A549 (cell line): ENCODE measurements at regions not wholly inside any gene's neighbourhood (a gene's known extent, or its start where the extent isn't known, plus 50 kb on each side); places are given as distances from the start of the nearest gene placed in this dataset.

Experiments used
- ATAC-seq, 2 experiments: fragments of 200-7000 bp in 1 of 2; fragments of >200 bp in 1 of 2; cut with Nextera tagmentation in 1 of 2; cut with Tn5 transposase in 1 of 2; 3 replicates each; pipeline versions ENCODE4 v1.8.0 to v1.9.1; 2018 to 2020; ENCODE audit warnings: mild to moderate bottlenecking in 1 of 2, moderate library complexity in 1 of 2
- CTCF ChIA-PET: fragments of 300-600 bp; sonication (Branson Sonifier 250); formaldehyde crosslinking; extraction: SDS; loops from one replicate; lab custom pipeline; 2021; ENCODE audit warnings: antibody characterized with exemption, inconsistent platforms; lab: Yijun Ruan, JAX
- POLR2A ChIA-PET: fragments of 350-600 bp; formaldehyde crosslinking; extraction: SDS; loops from one replicate; lab custom pipeline; 2021; ENCODE audit warnings: antibody characterized with exemption, inconsistent platforms; lab: Yijun Ruan, JAX
- DNase-seq, 2 experiments: peaks; one replicate each; pipeline versions ENCODE4 v3.0.0 to v3.0.0-alpha.2; 2011 to 2016; ENCODE audit warnings: low read depth in 1 of 2, low spot score in 1 of 2
- FAIRE-seq: peaks from 2 replicates; lab custom pipeline; 2011; peaks lifted over from hg19 to GRCh38; lab: Jason Lieb, UNC
- H3K27ac ChIP-seq, 2 experiments: fragments of >200 bp; sonication (Bioruptor Twin); formaldehyde crosslinking; 3 replicates each; pipeline ENCODE4 v1.5.1; 2016 to 2017
- H3K4me1 ChIP-seq: fragments of >200 bp; sonication (Bioruptor Twin); formaldehyde crosslinking; 3 replicates; pipeline ENCODE4 v1.6.1; 2016
- H3K4me2 ChIP-seq: fragments of >200 bp; sonication (Bioruptor Twin); formaldehyde crosslinking; 3 replicates; pipeline ENCODE4 v1.6.1; 2016
- H3K4me3 ChIP-seq: fragments of >200 bp; sonication (Bioruptor Twin); formaldehyde crosslinking; 3 replicates; pipeline ENCODE4 v1.5.1; 2016
- H3K9me3 ChIP-seq: fragments of >200 bp; sonication (Bioruptor Twin); formaldehyde crosslinking; 3 replicates; pipeline ENCODE4 v1.6.1; 2016
- ATOH8 ChIP-seq: fragments of 250-450 bp; sonication (Bioruptor Pico); IDR thresholded peaks from 2 replicates; pipeline ENCODE4 v1.5.0; 2020; ENCODE audit warnings: low read depth, mild to moderate bottlenecking, moderate library complexity
- BCL3 ChIP-seq: fragments of >200 bp; sonication (Bioruptor Twin); formaldehyde crosslinking; IDR thresholded peaks from 3 replicates; pipeline ENCODE4 v1.6.1; 2016
- BHLHE40 ChIP-seq: IDR thresholded peaks from 2 replicates; pipeline ENCODE4 v1.6.1; 2012; ENCODE audit warnings: low read depth, low read length, inconsistent platforms
- CEBPB ChIP-seq, 2 experiments: fragments of >200 bp in 1 of 2; sonication (Bioruptor Twin) in 1 of 2; formaldehyde crosslinking in 1 of 2; IDR thresholded peaks; 2 replicates each; pipeline ENCODE4 v1.6.1; 2012 to 2016
- CTCF ChIP-seq: fragments of >200 bp; sonication (Bioruptor Twin); formaldehyde crosslinking; IDR thresholded peaks from 3 replicates; pipeline ENCODE4 v1.5.1; 2016
- EHMT2 ChIP-seq: fragments of 200-600 bp; sonication (generic); IDR thresholded peaks from 2 replicates; pipeline ENCODE4 v1.6.1; 2016; ENCODE audit warnings: antibody characterized with exemption, low read depth, mild to moderate bottlenecking, moderate library complexity
- ESRRA ChIP-seq: fragments of 150-350 bp; IDR thresholded peaks from 2 replicates; pipeline ENCODE4 v1.6.1; 2014; ENCODE audit warnings: mild to moderate bottlenecking, low read length, borderline replicate concordance
- GATA3 ChIP-seq: IDR thresholded peaks from 2 replicates; pipeline ENCODE4 v1.6.1; 2012; ENCODE audit warnings: borderline replicate concordance
- HOXA7 ChIP-seq: fragments of 250-450 bp; sonication (Bioruptor Pico); IDR thresholded peaks from 2 replicates; pipeline ENCODE4 v1.5.0; 2020; ENCODE audit warnings: mild to moderate bottlenecking, moderate library complexity
- HOXB13 ChIP-seq: fragments of 250-450 bp; sonication (Bioruptor Pico); IDR thresholded peaks from 2 replicates; pipeline ENCODE4 v1.5.0; 2020; ENCODE audit warnings: low read depth, mild to moderate bottlenecking, moderate library complexity
- HOXB5 ChIP-seq: fragments of 250-450 bp; sonication (Bioruptor Pico); IDR thresholded peaks from 2 replicates; pipeline ENCODE4 v1.5.0; 2020; ENCODE audit warnings: mild to moderate bottlenecking, moderate library complexity
- KDM5A ChIP-seq: fragments of 200-600 bp; sonication (generic); IDR thresholded peaks from 2 replicates; pipeline ENCODE4 v1.6.1; 2016; ENCODE audit warnings: antibody characterized with exemption, mild to moderate bottlenecking
- MAFK ChIP-seq: fragments of 450-650 bp; IDR thresholded peaks from 2 replicates; pipeline ENCODE4 v1.6.1; 2014; ENCODE audit not compliant: partially characterized antibody
- NFE2L2 ChIP-seq: fragments of 150-350 bp; conservative IDR thresholded peaks from 2 replicates; pipeline ENCODE4 v1.6.1; 2014; ENCODE audit warnings: low read length
- NPAS2 ChIP-seq: fragments of 250-450 bp; sonication (Bioruptor Pico); IDR thresholded peaks from 2 replicates; pipeline ENCODE4 v1.8.0; 2022; ENCODE audit warnings: mild to moderate bottlenecking, moderate library complexity, borderline replicate concordance
- NR3C1 ChIP-seq: fragments of >200 bp; sonication (Bioruptor Twin); formaldehyde crosslinking; IDR thresholded peaks from 3 replicates; pipeline ENCODE4 v1.6.1; 2017
- PHF8 ChIP-seq: fragments of 200-600 bp; sonication (generic); IDR thresholded peaks from 2 replicates; pipeline ENCODE4 v1.6.1; 2016; ENCODE audit warnings: low read depth, mild to moderate bottlenecking, antibody characterized with exemption, moderate library complexity, borderline replicate concordance
- RAD21 ChIP-seq, 2 experiments: fragments of >200 bp in 1 of 2; sonication (Bioruptor Twin) in 1 of 2; formaldehyde crosslinking in 1 of 2; IDR thresholded peaks in 1 of 2; conservative IDR thresholded peaks in 1 of 2; 2 replicates in 1 of 2; 3 replicates in 1 of 2; pipeline ENCODE4 v1.6.1; 2012 to 2018; ENCODE audit warnings: inconsistent platforms in 1 of 2
- RCOR1 ChIP-seq: fragments of 150-350 bp; IDR thresholded peaks from 2 replicates; pipeline ENCODE4 v1.6.1; 2014; ENCODE audit warnings: antibody characterized with exemption, low read length, low read depth
- REST ChIP-seq: fragments of 200-600 bp; sonication (generic); IDR thresholded peaks from 2 replicates; pipeline ENCODE4 v1.6.1; 2016; ENCODE audit warnings: antibody characterized with exemption, mild to moderate bottlenecking, moderate library complexity
- RFX5 ChIP-seq: fragments of 450-650 bp; IDR thresholded peaks from 2 replicates; pipeline ENCODE4 v1.7.1; 2014; ENCODE audit warnings: antibody characterized with exemption, mild to moderate bottlenecking, moderate library complexity
- RNF2 ChIP-seq: fragments of 200-600 bp; sonication (generic); IDR thresholded peaks from 2 replicates; pipeline ENCODE4 v1.6.1; 2016; ENCODE audit warnings: low read depth, mild to moderate bottlenecking, antibody characterized with exemption, moderate library complexity, borderline replicate concordance
- SMC3 ChIP-seq: fragments of >200 bp; sonication (Bioruptor Twin); formaldehyde crosslinking; IDR thresholded peaks from 3 replicates; pipeline ENCODE4 v1.6.1; 2018; ENCODE audit warnings: inconsistent platforms
- WGBS: methylation state at CpG from one replicate; pipeline ENCODE4 v1.1.6; 2017; ENCODE audit errors: missing lambda C conversion rate; 5-methylcytosine and 5-hydroxymethylcytosine counted together
- TF ChIP-seq, protein P1 (sequence below): IDR thresholded peaks from 2 replicates; pipeline ENCODE4 v1.6.1; 2012

DNA sequence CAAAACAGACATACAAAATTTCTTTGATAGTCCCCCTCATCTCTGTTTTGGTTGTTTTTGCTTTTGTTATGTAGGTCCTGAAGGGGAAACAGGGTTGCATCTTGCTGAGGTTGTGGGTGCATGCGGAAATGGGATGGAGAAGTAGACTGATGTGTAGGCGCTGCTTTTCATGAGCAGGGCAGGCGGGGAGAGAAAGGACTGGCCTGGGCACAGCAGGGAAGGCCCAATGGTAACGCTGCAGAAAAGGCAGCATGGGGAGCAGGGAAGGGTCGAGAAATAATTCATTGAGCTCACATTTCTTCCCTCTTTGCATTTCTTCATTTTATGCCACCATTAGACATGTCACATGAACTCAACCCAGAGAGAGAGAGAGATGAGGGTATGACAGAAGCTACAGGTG lies 74.3 kb upstream of the CCN2 start:
- H3K4me3 ChIP-seq: no peak overlapping the region
- no peaks in the 10 kb centered on the region for H3K9me3 ChIP-seq
- no peak overlapping the region for H3K4me2 ChIP-seq
- TF ChIP-seq CEBPB (IDR thresholded peaks at IDR 0.05) (no peak), RAD21 (conservative IDR thresholded peaks at IDR 0.05 in 1 of 2, IDR thresholded peaks at IDR 0.05 in 1 of 2) (no peak), CTCF (no peak), NPAS2 (CRISPR knock-in tag) (no peak), BCL3 (no peak), ATOH8 (CRISPR knock-in tag) (no peak), HOXA7 (CRISPR knock-in tag) (no peak), MAFK (no peak), ESRRA (no peak), GATA3 (no peak)
- TF ChIP-seq, protein P1, sequence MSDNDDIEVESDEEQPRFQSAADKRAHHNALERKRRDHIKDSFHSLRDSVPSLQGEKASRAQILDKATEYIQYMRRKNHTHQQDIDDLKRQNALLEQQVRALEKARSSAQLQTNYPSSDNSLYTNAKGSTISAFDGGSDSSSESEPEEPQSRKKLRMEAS: no peak
- 80% methylated on average over 5 of the region's 5 CpGs for WGBS
- ChIA-PET POLR2A (no interaction called here), CTCF (interaction anchor here (0.6 kb wide), 1 partner anchor 234 kb away, joined by 3 read pairs; no protein-coding TSS in a partner anchor)
- H3K27ac ChIP-seq: no peak overlapping the region
- no peak for DNase-seq
- no peak for FAIRE-seq
- peaks cover 16% of the 10 kb centered on the region for H3K4me1 ChIP-seq
- no peak for ATAC-seq

GRCh38 chr6:132023490-132023889 lies 72.3 kb upstream of the CCN2 start:
- peaks cover 16% of the 10 kb centered on the region for H3K4me1 ChIP-seq
- POLR2A ChIA-PET: no interaction called here
- TF ChIP-seq KDM5A (no peak), RFX5 (no peak), RCOR1 (no peak), BHLHE40 (no peak), EHMT2 (no peak), PHF8 (no peak), HOXB5 (CRISPR knock-in tag) (no peak), HOXB13 (CRISPR knock-in tag) (no peak), RNF2 (no peak), REST (no peak), NR3C1 (no peak), NFE2L2 (no peak), SMC3 (no peak)
- TF ChIP-seq, protein P1: no peak
- TF ChIP-seq, all 56 proteins: peak for 0
- ATAC-seq (no peak), DNase-seq (no peak), FAIRE-seq (no peak)
- Histone ChIP-seq H3K4me3 (no peak overlapping the region), H3K27ac (no peak overlapping the region), H3K4me2 (no peak overlapping the region), H3K9me3 (no peaks in the 10 kb centered on the region)
- CTCF ChIA-PET: no interaction called here
- 96% methylated on average over 4 of the region's 5 CpGs for WGBS
